ACC112 (cell line): ENCODE measurements at regions not wholly inside any gene's neighbourhood (a gene's known extent, or its start where the extent isn't known, plus 50 kb on each side); places are given as distances from the start of the nearest gene placed in this dataset.

ENCODE experiments used
- H2AFZ ChIP-seq: fragments of 200-600 bp; sonication (generic); one replicate; pipeline ENCODE4 v1.6.0; 2017; ENCODE audit warnings: antibody characterized with exemption, low read length; ENCODE audit not compliant: unreplicated experiment
- H3K27ac ChIP-seq: fragments of 200-600 bp; sonication (generic); 2 replicates; pipeline ENCODE4 v1.5.1; 2014; ENCODE audit warnings: low read depth, mild to moderate bottlenecking, antibody characterized with exemption, low read length, moderate library complexity
- H3K27me3 ChIP-seq: fragments of 200-600 bp; sonication (generic); 2 replicates; pipeline ENCODE4 v1.6.1; 2014; ENCODE audit warnings: mild to moderate bottlenecking, antibody characterized with exemption, low read length, moderate library complexity, mixed read lengths; ENCODE audit not compliant: insufficient read depth
- H3K36me3 ChIP-seq: fragments of 200-600 bp; sonication (generic); 2 replicates; pipeline ENCODE4 v1.6.1; 2016; ENCODE audit warnings: mild to moderate bottlenecking, antibody characterized with exemption, low read length, moderate library complexity, mixed read lengths; ENCODE audit not compliant: insufficient read depth
- H3K4me1 ChIP-seq: fragments of 200-600 bp; sonication (generic); one replicate; pipeline ENCODE4 v1.6.1; 2016; ENCODE audit warnings: low read length, mixed read lengths; ENCODE audit not compliant: insufficient read depth, unreplicated experiment, control insufficient read depth
- H3K4me3 ChIP-seq: fragments of 200-600 bp; sonication (generic); 2 replicates; pipeline ENCODE4 v1.5.1; 2014; ENCODE audit warnings: mild to moderate bottlenecking, low read depth, low read length
- H3K79me2 ChIP-seq: fragments of 200-600 bp; sonication (generic); one replicate; pipeline ENCODE4 v1.6.0; 2016; ENCODE audit warnings: low read length; ENCODE audit not compliant: control insufficient read depth, unreplicated experiment, insufficient read depth

- Histone ChIP-seq H3K27ac (no peak overlapping the region), H3K4me3 (no peak overlapping the region), H3K79me2 (no peaks in the 10 kb centered on the region), H3K36me3 (no peaks in the 10 kb centered on the region), H3K4me1 (no peaks in the 10 kb centered on the region), H3K27me3 (no peaks in the 10 kb centered on the region), H2AFZ (no peak overlapping the region)
Measured at GRCh38 chr5:114953565-114953964, 216.1 kb downstream of the TRIM36 start.

DNA sequence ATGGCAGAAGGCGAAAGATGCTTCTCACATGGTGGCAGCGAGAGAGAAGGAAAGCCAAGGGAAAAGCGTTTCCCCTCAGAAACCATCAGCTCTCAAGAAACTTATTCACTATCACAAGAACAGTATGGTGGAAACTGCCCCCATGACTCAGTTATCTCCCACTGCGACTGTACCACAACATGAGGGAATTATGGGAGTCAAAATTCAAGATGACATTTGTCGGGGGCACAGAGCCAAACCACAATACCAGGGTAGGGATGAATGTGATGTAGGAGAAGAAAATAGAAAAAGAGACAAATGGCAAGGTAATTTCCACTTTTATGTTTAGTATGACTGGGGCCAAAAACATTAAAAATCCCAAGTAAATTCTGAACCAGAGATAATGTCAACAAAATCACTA lies 216.8 kb downstream of the TRIM36 start:
- Histone ChIP-seq H3K27ac (no peak overlapping the region), H3K4me3 (no peak overlapping the region), H3K36me3 (no peaks in the 10 kb centered on the region), H3K27me3 (no peaks in the 10 kb centered on the region), H3K79me2 (no peaks in the 10 kb centered on the region), H3K4me1 (no peaks in the 10 kb centered on the region), H2AFZ (no peak overlapping the region)

GRCh38 chr5:114949756-114950155 lies 220.0 kb downstream of the TRIM36 start:
- Histone ChIP-seq H3K4me3 (no peak overlapping the region), H3K79me2 (no peaks in the 10 kb centered on the region), H3K36me3 (no peaks in the 10 kb centered on the region), H3K27me3 (no peaks in the 10 kb centered on the region), H2AFZ (no peak overlapping the region), H3K4me1 (no peaks in the 10 kb centered on the region), H3K27ac (no peak overlapping the region)

- no peaks in the 10 kb centered on the region for H3K27me3 ChIP-seq
- no peaks in the 10 kb centered on the region for H3K36me3 ChIP-seq
- no peak overlapping the region for H2AFZ ChIP-seq
- no peaks in the 10 kb centered on the region for H3K4me1 ChIP-seq
- H3K4me3 ChIP-seq: no peak overlapping the region
- H3K79me2 ChIP-seq: no peaks in the 10 kb centered on the region
- H3K27ac ChIP-seq: no peak overlapping the region
Measured at GRCh38 chr5:114948986-114949621, 220.6 kb downstream of the TRIM36 start.

GRCh38 chr5:114948363-114948762 lies 221.3 kb downstream of the TRIM36 start:
- H3K4me1 ChIP-seq: no peaks in the 10 kb centered on the region
- H3K36me3 ChIP-seq: no peaks in the 10 kb centered on the region
- H3K27me3 ChIP-seq: no peaks in the 10 kb centered on the region
- H2AFZ ChIP-seq: no peak overlapping the region
- no peak overlapping the region for H3K4me3 ChIP-seq
- H3K79me2 ChIP-seq: no peaks in the 10 kb centered on the region
- H3K27ac ChIP-seq: no peak overlapping the region

- no peak overlapping the region for H2AFZ ChIP-seq
- no peak overlapping the region for H3K4me3 ChIP-seq
- H3K27me3 ChIP-seq: no peaks in the 10 kb centered on the region
- H3K36me3 ChIP-seq: no peaks in the 10 kb centered on the region
- no peak overlapping the region for H3K27ac ChIP-seq
- H3K4me1 ChIP-seq: no peaks in the 10 kb centered on the region
- no peaks in the 10 kb centered on the region for H3K79me2 ChIP-seq
Measured at GRCh38 chr5:114940709-114941108, 229.0 kb downstream of the TRIM36 start.

GRCh38 chr5:114935490-114935889 lies 234.2 kb downstream of the TRIM36 start:
- no peak overlapping the region for H3K4me3 ChIP-seq
- no peaks in the 10 kb centered on the region for H3K79me2 ChIP-seq
- H3K27me3 ChIP-seq: no peaks in the 10 kb centered on the region
- H3K36me3 ChIP-seq: no peaks in the 10 kb centered on the region
- no peak overlapping the region for H2AFZ ChIP-seq
- no peaks in the 10 kb centered on the region for H3K4me1 ChIP-seq
- no peak overlapping the region for H3K27ac ChIP-seq

GRCh38 chr5:114928644-114929462 lies 240.9 kb downstream of the TRIM36 start:
- Histone ChIP-seq H3K4me1 (no peaks in the 10 kb centered on the region), H3K27me3 (no peaks in the 10 kb centered on the region), H3K27ac (no peak overlapping the region), H3K36me3 (no peaks in the 10 kb centered on the region), H3K4me3 (no peak overlapping the region), H3K79me2 (no peaks in the 10 kb centered on the region), H2AFZ (no peak overlapping the region)

GRCh38 chr5:114924769-114925168 lies 244.9 kb downstream of the TRIM36 start:
- Histone ChIP-seq H3K36me3 (no peaks in the 10 kb centered on the region), H3K4me3 (no peak overlapping the region), H3K79me2 (no peaks in the 10 kb centered on the region), H3K27me3 (no peaks in the 10 kb centered on the region), H2AFZ (no peak overlapping the region), H3K4me1 (no peaks in the 10 kb centered on the region), H3K27ac (no peak overlapping the region)

DNA sequence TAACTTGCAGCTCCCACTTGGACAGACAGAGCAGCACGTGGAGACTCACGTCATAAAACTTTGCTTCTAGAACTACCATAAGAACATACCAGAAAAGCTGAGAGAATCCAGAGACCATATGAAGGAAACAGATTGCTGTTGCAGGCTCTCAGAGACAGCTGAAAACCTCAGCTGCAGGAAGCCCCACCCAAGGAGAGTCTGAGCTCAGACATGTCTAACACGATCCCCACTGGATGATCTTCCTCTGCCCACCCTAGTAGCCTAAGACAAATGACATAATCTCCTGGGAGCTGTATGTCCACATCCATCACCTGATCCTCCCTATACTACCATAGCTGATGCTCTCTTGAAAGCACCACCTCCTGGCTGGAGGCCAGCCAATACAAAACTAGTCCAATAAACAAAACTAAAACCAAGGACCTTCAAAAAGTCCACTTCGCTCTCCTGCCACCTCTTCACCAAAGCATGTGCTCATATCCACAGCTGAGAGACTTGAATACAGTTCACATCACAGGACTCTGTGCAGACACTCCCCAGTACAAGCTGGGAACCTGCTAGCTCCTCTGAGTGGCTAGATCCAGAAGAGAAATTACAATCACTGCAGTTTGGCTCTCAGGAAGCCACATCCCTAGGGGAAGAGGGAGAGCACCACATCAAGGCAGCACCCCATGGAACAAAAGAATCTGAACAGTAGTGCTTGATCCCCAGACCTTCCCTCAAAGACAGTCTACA lies 257.4 kb downstream of the TRIM36 start:
- Histone ChIP-seq H3K36me3 (no peaks in the 10 kb centered on the region), H3K4me1 (no peaks in the 10 kb centered on the region), H3K27me3 (no peaks in the 10 kb centered on the region), H3K4me3 (no peak overlapping the region), H3K27ac (no peak overlapping the region), H2AFZ (no peak overlapping the region), H3K79me2 (no peaks in the 10 kb centered on the region)
